Fibroblast of lung (primary cell): ENCODE measurements at regions not wholly inside any gene's neighbourhood (a gene's known extent, or its start where the extent isn't known, plus 50 kb on each side); places are given as distances from the start of the nearest gene placed in this dataset.

Experiments
- DNase-seq, 2 donors: peaks; one replicate each; pipeline versions ENCODE4 v3.0.0 to v3.0.0-alpha.2; 2010; ENCODE audit warnings: low read depth in 2 of 2
- H2AFZ ChIP-seq: 2 replicates; pipeline ENCODE4 v1.5.1; 2012; ENCODE audit warnings: low read length, control low read depth, inconsistent platforms
- H3K27ac ChIP-seq: 2 replicates; pipeline ENCODE4 v1.5.1; 2011; ENCODE audit warnings: low read length, control low read depth; ENCODE audit not compliant: insufficient read depth
- H3K27me3 ChIP-seq: 2 replicates; pipeline ENCODE4 v1.5.1; 2011; ENCODE audit warnings: mild to moderate bottlenecking, low read length; ENCODE audit not compliant: control insufficient read depth, insufficient read depth
- H3K36me3 ChIP-seq: 2 replicates; pipeline ENCODE4 v1.5.1; 2011; ENCODE audit warnings: low read length; ENCODE audit not compliant: control insufficient read depth, insufficient read depth
- H3K4me1 ChIP-seq: 2 replicates; pipeline ENCODE4 v1.5.1; 2011; ENCODE audit warnings: low read length; ENCODE audit not compliant: control insufficient read depth, insufficient read depth; ENCODE audit errors: extremely low read depth
- H3K4me2 ChIP-seq: 2 replicates; pipeline ENCODE4 v1.5.1; 2011; ENCODE audit warnings: low read length, control low read depth; ENCODE audit not compliant: insufficient read depth; ENCODE audit errors: extremely low read depth
- H3K4me3 ChIP-seq, 4 experiments: fragments of 200-600 bp in 1 of 4; sonication (generic) in 1 of 4; replicated peaks in 1 of 4; 2 replicates each; pipeline ENCODE4 v1.5.1; 2011 to 2016; ENCODE audit warnings: low read length in 4 of 4, low read depth in 3 of 4, mild to moderate bottlenecking in 3 of 4, control low read depth in 2 of 4, inconsistent platforms in 1 of 4, mixed read lengths in 1 of 4; ENCODE audit not compliant: insufficient read depth in 1 of 4; ENCODE audit errors: control extremely low read depth in 1 of 4
- H3K79me2 ChIP-seq: 2 replicates; pipeline ENCODE4 v1.5.1; 2012; ENCODE audit warnings: mild to moderate bottlenecking, low read length, inconsistent platforms; ENCODE audit not compliant: control insufficient read depth, insufficient read depth
- H3K9ac ChIP-seq: 2 replicates; pipeline ENCODE4 v1.5.1; 2011; ENCODE audit warnings: mild to moderate bottlenecking, low read length, control low read depth; ENCODE audit not compliant: insufficient read depth
- H3K9me3 ChIP-seq: 2 replicates; pipeline ENCODE4 v1.5.1; 2012; ENCODE audit warnings: low read depth, low read length; ENCODE audit not compliant: control insufficient read depth, insufficient read depth
- H4K20me1 ChIP-seq: 2 replicates; pipeline ENCODE4 v1.5.1; 2011; ENCODE audit warnings: low read length; ENCODE audit not compliant: control insufficient read depth, insufficient read depth; ENCODE audit errors: extremely low read depth
- EZH2 ChIP-seq: IDR thresholded peaks from 2 replicates; pipeline ENCODE4 v1.5.1; 2012; ENCODE audit warnings: low read length, control low read depth, mild to moderate bottlenecking; ENCODE audit errors: missing control alignments
- TF ChIP-seq, protein P1 (sequence below), 2 donors: IDR thresholded peaks in 1 of 2; conservative IDR thresholded peaks in 1 of 2; 1 replicate in 1 of 2; 2 replicates in 1 of 2; pipeline ENCODE4 v1.5.1; 2011 to 2012; ENCODE audit warnings: low read length in 2 of 2, control low read depth in 1 of 2, inconsistent platforms in 1 of 2, low read depth in 1 of 2, mild to moderate bottlenecking in 1 of 2

- H3K4me2 ChIP-seq: no peak overlapping the region
- no peaks in the 10 kb centered on the region for H3K36me3 ChIP-seq
- H4K20me1 ChIP-seq: no peaks in the 10 kb centered on the region
- H3K27me3 ChIP-seq: peaks cover 8% of the 10 kb centered on the region
- no peak for DNase-seq
- no peaks in the 10 kb centered on the region for H3K79me2 ChIP-seq
- H3K27ac ChIP-seq: no peak overlapping the region
- H3K4me1 ChIP-seq: peaks cover 2% of the 10 kb centered on the region
- TF ChIP-seq EZH2: no peak
- TF ChIP-seq, protein P1, sequence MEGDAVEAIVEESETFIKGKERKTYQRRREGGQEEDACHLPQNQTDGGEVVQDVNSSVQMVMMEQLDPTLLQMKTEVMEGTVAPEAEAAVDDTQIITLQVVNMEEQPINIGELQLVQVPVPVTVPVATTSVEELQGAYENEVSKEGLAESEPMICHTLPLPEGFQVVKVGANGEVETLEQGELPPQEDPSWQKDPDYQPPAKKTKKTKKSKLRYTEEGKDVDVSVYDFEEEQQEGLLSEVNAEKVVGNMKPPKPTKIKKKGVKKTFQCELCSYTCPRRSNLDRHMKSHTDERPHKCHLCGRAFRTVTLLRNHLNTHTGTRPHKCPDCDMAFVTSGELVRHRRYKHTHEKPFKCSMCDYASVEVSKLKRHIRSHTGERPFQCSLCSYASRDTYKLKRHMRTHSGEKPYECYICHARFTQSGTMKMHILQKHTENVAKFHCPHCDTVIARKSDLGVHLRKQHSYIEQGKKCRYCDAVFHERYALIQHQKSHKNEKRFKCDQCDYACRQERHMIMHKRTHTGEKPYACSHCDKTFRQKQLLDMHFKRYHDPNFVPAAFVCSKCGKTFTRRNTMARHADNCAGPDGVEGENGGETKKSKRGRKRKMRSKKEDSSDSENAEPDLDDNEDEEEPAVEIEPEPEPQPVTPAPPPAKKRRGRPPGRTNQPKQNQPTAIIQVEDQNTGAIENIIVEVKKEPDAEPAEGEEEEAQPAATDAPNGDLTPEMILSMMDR (conservative IDR thresholded peaks at IDR 0.05 in 1 of 2, IDR thresholded peaks at IDR 0.05 in 1 of 2; ENCODE audit: low read depth in 1 of 2, low read length in 2 of 2): no peak
- H2AFZ ChIP-seq: no peak overlapping the region
- no peak overlapping the region for H3K4me3 ChIP-seq
- no peak overlapping the region for H3K9ac ChIP-seq
- H3K9me3 ChIP-seq: no peaks in the 10 kb centered on the region
Measured at GRCh38 chr15:63444611-63445010, 59.8 kb upstream of the USP3 start.

- peaks cover 8% of the 10 kb centered on the region for H3K27me3 ChIP-seq
- TF ChIP-seq, protein P1 (conservative IDR thresholded peaks at IDR 0.05 in 1 of 2, IDR thresholded peaks at IDR 0.05 in 1 of 2; ENCODE audit: low read depth in 1 of 2, low read length in 2 of 2): no peak
- TF ChIP-seq EZH2: no peak
- H2AFZ ChIP-seq: no peak overlapping the region
- H3K9me3 ChIP-seq: no peaks in the 10 kb centered on the region
- no peaks in the 10 kb centered on the region for H3K36me3 ChIP-seq
- H3K9ac ChIP-seq: no peak overlapping the region
- no peak overlapping the region for H3K27ac ChIP-seq
- no peaks in the 10 kb centered on the region for H4K20me1 ChIP-seq
- no peak for DNase-seq
- no peaks in the 10 kb centered on the region for H3K79me2 ChIP-seq
- no peaks in the 10 kb centered on the region for H3K4me1 ChIP-seq
- H3K4me2 ChIP-seq: no peak overlapping the region
- no peak overlapping the region for H3K4me3 ChIP-seq
Measured at GRCh38 chr15:63446255-63446654, 58.1 kb upstream of the USP3 start.

DNA sequence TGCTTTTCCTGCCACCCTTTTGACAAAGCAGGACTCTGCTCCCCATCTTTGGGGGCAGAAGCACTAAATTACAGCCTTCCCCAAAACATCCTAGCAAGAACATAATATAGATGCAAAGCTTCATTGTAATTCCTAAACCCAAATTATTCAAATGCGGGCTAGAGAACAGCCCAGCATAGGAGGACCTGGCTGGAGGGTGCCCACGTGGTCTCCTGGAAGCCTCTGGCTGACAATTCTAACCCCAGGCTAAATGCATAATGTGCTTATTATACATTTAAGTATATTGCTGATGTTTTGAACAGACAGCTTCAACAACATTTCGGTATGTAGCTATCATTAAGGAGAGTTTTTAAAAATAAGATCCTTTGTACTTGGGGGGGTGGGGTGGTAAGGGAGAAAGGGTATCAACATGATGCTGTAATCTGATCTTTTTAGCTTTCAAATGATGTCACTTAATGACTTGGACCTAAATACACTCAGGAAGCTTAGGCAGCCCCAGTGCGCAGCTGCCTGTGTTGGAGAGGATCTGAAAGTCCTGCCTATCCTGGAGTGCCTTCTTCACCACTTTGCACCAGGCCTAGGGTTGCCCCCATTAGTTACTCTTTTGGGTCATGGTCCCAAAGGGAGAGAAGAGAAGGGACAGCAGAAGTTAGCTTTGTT lies 57.2 kb upstream of the USP3 start:
- Histone ChIP-seq H3K4me3 (no peak overlapping the region), H3K4me1 (no peaks in the 10 kb centered on the region), H3K9ac (no peak overlapping the region), H3K36me3 (no peaks in the 10 kb centered on the region), H2AFZ (no peak overlapping the region), H4K20me1 (no peaks in the 10 kb centered on the region), H3K79me2 (no peaks in the 10 kb centered on the region), H3K27me3 (peaks cover 8% of the 10 kb centered on the region), H3K9me3 (no peaks in the 10 kb centered on the region), H3K27ac (no peak overlapping the region), H3K4me2 (no peak overlapping the region)
- DNase-seq: no peak
- TF ChIP-seq, protein P1 (conservative IDR thresholded peaks at IDR 0.05 in 1 of 2, IDR thresholded peaks at IDR 0.05 in 1 of 2; ENCODE audit: low read depth in 1 of 2, low read length in 2 of 2): no peak
- no peak for TF ChIP-seq EZH2
